ES-I3 (cell line): ENCODE measurements at regions not wholly inside any gene's neighbourhood (a gene's known extent, or its start where the extent isn't known, plus 50 kb on each side); places are given as distances from the start of the nearest gene placed in this dataset.
"Not testable (repeated sequence)": the region's sequence is repeated elsewhere in the genome, so short reads cannot be mapped to it uniquely, and the experiment has no call there.

Experiments used
- H3K36me3 ChIP-seq: 2 replicates; pipeline ENCODE4 v1.6.1; 2013; ENCODE audit warnings: mild to moderate bottlenecking, low read length, control low read depth, moderate library complexity; ENCODE audit not compliant: insufficient read depth
- H3K4me1 ChIP-seq: 2 replicates; pipeline ENCODE4 v1.6.1; 2013; ENCODE audit warnings: mild to moderate bottlenecking, control low read depth, low read length; ENCODE audit not compliant: insufficient read depth
- H3K9ac ChIP-seq: 2 replicates; pipeline ENCODE4 v1.6.1; 2013; ENCODE audit warnings: low read depth, mild to moderate bottlenecking, low read length, moderate library complexity
- H3K9me3 ChIP-seq: 2 replicates; pipeline ENCODE4 v1.6.1; 2013; ENCODE audit warnings: mild to moderate bottlenecking, low read length, moderate library complexity; ENCODE audit not compliant: control insufficient read depth, insufficient read depth

DNA sequence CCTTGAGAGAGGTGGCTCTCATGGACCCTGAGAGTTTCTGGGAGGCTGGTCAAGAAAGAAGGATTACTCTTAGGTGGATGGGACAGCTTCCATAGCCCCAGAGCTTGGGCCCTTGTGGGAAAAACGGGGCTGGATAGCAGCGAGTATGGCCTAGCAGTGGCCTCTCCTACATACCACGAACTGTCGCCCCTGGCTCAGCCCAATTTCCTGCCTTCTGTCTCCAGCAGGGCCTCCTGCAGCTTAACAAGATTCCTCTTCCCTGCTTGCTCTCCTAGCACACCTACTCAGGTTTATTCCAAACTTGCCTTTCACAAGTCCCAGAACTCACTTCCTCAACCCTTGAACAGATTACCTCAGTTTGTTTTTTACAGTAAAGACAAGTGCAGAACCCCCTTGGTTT, 139.7 kb upstream of the TPM1 start:
- peaks cover 26% of the 10 kb centered on the region for H3K4me1 ChIP-seq
- no peaks in the 10 kb centered on the region for H3K36me3 ChIP-seq
- no peak overlapping the region for H3K9ac ChIP-seq
- no peaks in the 10 kb centered on the region for H3K9me3 ChIP-seq

GRCh38 chr15:62903437-62903836, 139.1 kb upstream of the TPM1 start:
- Histone ChIP-seq H3K36me3 (no peaks in the 10 kb centered on the region), H3K4me1 (peaks cover 26% of the 10 kb centered on the region), H3K9me3 (no peaks in the 10 kb centered on the region), H3K9ac (no peak overlapping the region)

DNA sequence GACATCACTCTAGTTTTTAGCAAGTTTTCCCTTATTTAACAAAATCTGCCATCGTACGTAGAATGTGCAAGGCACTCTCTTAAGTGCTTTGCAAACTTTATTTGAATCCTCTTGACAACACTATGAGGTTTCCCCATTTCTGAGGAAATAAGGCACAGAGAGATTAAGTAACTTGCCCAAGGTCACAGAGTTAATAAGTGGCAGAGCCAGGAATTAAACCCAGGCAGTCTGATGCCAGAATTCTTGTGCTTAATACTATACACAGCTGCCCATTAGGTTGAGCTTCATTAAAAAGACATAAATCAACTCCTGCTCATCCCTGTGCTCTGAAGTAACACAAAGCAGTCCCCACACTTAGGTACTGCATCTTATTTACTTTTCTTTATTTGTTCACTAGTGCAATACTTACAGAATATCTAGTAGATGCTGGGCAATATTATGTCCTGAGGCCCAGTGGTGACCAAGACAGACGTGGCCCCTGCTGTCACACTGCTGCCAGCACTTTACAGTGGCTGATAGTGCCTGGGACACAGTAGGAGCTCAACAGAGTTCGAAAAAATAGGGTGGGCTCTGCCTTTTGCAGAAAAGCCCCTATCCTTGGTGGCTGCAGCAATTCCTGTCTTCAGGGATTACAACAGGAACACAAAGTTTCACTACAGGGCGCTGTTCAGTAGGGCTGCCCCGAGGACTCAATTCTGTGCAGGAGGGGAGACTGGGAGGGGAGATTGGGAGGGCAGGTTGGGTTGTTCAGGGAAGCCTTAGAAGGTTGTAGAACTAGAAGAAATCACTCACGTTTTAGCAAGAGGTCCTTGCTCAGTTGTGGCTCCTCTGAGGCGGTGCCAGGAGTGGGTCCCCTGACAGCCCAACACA, 138.3 kb upstream of the TPM1 start:
- H3K36me3 ChIP-seq = no peaks in the 10 kb centered on the region
- H3K4me1 ChIP-seq = peaks cover 26% of the 10 kb centered on the region
- no peak overlapping the region for H3K9ac ChIP-seq
- H3K9me3 ChIP-seq = no peaks in the 10 kb centered on the region

DNA sequence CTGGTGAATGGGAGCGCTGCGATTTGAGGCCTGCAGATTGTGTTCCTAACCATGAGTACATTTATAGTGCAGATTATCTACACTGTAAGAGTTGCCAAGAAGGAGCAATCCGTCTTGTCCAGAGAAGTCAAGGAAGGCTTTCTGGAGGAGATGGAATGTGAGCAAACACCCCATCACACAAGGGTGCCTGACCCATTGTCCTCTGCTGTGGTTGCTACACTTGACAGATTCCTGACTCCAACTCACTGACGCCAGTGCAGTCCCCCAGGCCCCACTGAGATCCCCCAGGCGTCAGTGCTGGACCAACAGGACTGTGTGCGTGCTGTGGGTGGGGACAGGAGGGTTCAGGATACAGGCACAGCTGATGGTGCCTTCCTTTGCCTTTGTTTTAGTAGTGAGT, 135.9 kb upstream of the TPM1 start:
- Histone ChIP-seq H3K36me3 (no peaks in the 10 kb centered on the region), H3K4me1 (peaks cover 19% of the 10 kb centered on the region), H3K9ac (no peak overlapping the region), H3K9me3 (no peaks in the 10 kb centered on the region)

DNA sequence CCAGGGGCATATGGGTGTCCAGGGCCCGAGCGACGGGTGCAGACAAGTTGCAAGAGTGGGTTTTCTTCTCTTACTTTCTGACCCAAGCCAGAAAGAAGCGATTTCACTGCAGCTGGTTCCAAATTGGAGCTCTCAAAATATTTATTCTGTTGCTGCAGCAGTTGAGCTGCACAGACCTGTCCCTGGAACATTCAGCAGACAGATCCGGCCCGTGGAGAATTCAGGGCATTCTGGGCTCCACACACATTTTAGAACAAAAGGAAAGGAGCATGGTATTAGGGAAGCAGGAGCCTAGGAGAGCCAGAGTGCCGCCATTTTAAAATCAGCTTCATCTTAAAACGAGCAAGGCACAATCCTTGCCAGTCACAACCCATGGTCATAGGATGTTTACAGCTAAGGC, 135.3 kb upstream of the TPM1 start:
- Histone ChIP-seq H3K36me3 (no peaks in the 10 kb centered on the region), H3K9me3 (no peaks in the 10 kb centered on the region), H3K9ac (no peak overlapping the region), H3K4me1 (peaks cover 19% of the 10 kb centered on the region)

GRCh38 chr15:62908341-62908740, 134.2 kb upstream of the TPM1 start:
- H3K4me1 ChIP-seq = peaks cover 18% of the 10 kb centered on the region
- H3K9ac ChIP-seq, H3K36me3 ChIP-seq, H3K9me3 ChIP-seq: not testable (repeated sequence)

DNA sequence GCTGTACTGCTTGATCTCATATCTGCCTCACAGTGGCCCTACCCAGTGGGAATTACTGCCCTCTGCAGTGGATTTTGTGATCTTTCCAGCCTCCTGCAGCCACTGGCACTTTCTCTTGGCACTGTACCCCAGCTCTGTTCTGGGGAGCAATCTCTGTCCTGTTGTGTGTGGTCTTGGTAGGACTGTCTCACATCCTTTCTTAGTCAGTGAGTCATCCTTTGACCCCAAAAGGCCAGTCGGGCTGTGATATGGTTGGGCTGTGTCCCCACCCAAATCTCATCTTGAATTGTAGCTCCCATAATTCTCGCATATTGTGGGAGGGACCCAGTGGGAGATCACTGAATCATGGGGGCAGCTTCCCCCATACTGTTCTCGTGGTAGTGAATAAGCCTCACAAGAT, 133.3 kb upstream of the TPM1 start:
- Histone ChIP-seq H3K9ac (no peak overlapping the region), H3K36me3 (no peaks in the 10 kb centered on the region), H3K4me1 (peaks cover 15% of the 10 kb centered on the region), H3K9me3 (no peaks in the 10 kb centered on the region)

- H3K4me1 ChIP-seq = peaks cover 22% of the 10 kb centered on the region
These were observed 130.3 kb upstream of the TPM1 start for GRCh38 chr15:62912282-62912681.

GRCh38 chr15:62912808-62913207, 129.7 kb upstream of the TPM1 start:
- Histone ChIP-seq H3K36me3 (no peaks in the 10 kb centered on the region), H3K9me3 (no peaks in the 10 kb centered on the region), H3K9ac (no peak overlapping the region), H3K4me1 (peaks cover 22% of the 10 kb centered on the region)

More at GRCh38 chr15:62912282-62912681, 130.3 kb upstream of the TPM1 start:
- H3K9me3 ChIP-seq = no peaks in the 10 kb centered on the region
- H3K36me3 ChIP-seq = no peaks in the 10 kb centered on the region
- H3K9ac ChIP-seq = no peak overlapping the region

GRCh38 chr15:62913246-62913645, 129.3 kb upstream of the TPM1 start:
- Histone ChIP-seq H3K36me3 (no peaks in the 10 kb centered on the region), H3K4me1 (peaks cover 22% of the 10 kb centered on the region), H3K9me3 (no peaks in the 10 kb centered on the region), H3K9ac (no peak overlapping the region)

DNA sequence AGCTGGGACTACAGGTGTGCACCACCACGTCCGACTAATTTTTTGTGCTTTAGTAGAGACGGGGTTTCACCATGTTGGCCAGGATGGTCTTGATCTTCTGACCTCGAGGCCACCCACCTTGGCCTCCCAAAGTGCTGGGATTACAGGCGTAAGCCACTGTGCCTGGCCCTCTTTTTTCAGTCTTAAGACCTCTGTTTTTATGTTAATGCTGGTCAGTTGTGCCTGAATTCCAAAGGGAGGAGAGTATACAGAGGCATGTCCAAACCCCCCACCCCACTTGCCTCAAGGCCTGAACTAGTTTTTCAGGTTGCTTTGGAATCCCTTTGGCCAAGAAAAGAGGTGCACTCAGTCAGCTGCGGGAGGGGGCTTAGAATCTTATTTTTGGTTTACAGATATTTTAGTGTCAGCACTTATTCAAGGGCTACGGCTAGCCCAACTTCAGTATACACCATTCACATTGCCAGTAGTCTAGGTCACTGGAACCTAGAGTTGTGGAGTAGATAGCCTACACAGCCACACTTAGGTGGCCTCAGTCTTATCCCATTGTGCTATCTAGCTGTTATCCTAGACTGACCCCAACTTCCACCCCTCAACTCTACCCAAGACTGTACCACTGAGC, 128.0 kb upstream of the TPM1 start:
- Histone ChIP-seq H3K4me1 (peaks cover 22% of the 10 kb centered on the region), H3K9me3 (no peaks in the 10 kb centered on the region), H3K9ac (no peak overlapping the region), H3K36me3 (no peaks in the 10 kb centered on the region)

DNA sequence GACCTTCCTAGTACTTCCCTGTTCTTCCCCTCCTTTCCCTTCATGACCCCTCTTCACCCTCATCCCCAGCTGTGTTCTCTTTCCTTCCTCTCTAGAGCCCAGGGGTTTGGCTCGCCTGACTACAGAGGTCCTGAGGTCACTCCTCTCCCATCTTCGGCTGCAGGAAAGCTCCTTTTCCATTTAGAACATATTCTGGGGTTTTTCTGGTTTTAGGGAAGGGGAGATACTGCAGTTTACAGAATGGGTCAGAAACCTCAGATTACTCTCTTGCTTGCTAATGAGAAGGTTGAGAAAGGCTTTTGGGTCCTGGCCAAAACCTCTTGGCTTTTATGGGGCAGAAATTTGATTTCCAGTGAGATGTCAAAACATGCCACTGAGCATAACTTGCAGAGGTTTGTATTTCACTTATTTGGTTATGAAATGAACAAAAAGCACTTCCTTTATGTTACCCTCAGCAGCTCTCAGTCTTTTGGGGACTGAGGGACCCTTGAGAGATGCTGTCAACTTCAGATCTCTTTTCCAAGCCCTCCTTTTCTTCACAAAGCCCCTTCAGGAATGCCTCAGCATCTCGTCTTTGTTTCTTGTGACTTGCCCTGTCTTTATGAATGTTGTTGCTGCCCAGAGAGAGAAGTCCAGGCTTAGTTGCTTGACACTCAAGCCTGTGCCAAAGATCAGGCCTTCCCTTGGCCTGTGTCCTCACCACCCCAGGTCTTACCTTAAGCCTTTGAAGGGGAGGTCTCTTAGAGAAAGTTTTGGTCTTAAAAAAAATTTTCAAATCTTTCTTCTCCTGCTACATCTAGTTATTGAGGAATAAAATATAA, 121.7 kb upstream of the TPM1 start:
- Histone ChIP-seq H3K9ac (no peak overlapping the region), H3K36me3 (no peaks in the 10 kb centered on the region), H3K9me3 (no peaks in the 10 kb centered on the region), H3K4me1 (no peaks in the 10 kb centered on the region)

GRCh38 chr15:62922514-62922913, 120.0 kb upstream of the TPM1 start:
- no peaks in the 10 kb centered on the region for H3K4me1 ChIP-seq
- H3K9ac ChIP-seq = no peak overlapping the region
- no peaks in the 10 kb centered on the region for H3K9me3 ChIP-seq
- no peaks in the 10 kb centered on the region for H3K36me3 ChIP-seq

GRCh38 chr15:62925875-62926274, 116.7 kb upstream of the TPM1 start:
- Histone ChIP-seq H3K9ac (no peak overlapping the region), H3K36me3 (no peaks in the 10 kb centered on the region), H3K9me3 (no peaks in the 10 kb centered on the region), H3K4me1 (peaks cover 4% of the 10 kb centered on the region; the same call in 1 of the 2 replicates)
